Body of pancreas (tissue), 4 donors: ENCODE measurements at regions not wholly inside any gene's neighbourhood (a gene's known extent, or its start where the extent isn't known, plus 50 kb on each side); places are given as distances from the start of the nearest gene placed in this dataset.

ENCODE experiments used
- ATAC-seq: fragments of 150-250 bp; one replicate; pipeline ENCODE4 v1.9.1; 2016
- DNase-seq, 4 donors: peaks; one replicate each; pipeline ENCODE4 v3.0.0-alpha.2; 2019
- H3K27ac ChIP-seq, 4 donors: fragments of 200-600 bp; sonication (generic); 1 replicate in 3 of 4; 2 replicates in 1 of 4; pipeline versions ENCODE4 v1.5.1 to v1.6.1; 2016 to 2019; ENCODE audit warnings: mild to moderate bottlenecking in 1 of 4, mixed read lengths in 1 of 4, moderate library complexity in 1 of 4
- H3K27me3 ChIP-seq, 2 donors: fragments of 200-600 bp; sonication (generic); one replicate each; pipeline ENCODE4 v1.6.0; 2016; ENCODE audit warnings: mild to moderate bottlenecking in 1 of 2
- H3K36me3 ChIP-seq, 2 donors: fragments of 200-600 bp; sonication (generic); replicated peaks in 1 of 2; 2 replicates each; pipeline ENCODE4 v1.5.1; 2016; ENCODE audit warnings: low read depth in 2 of 2; ENCODE audit not compliant: insufficient read depth in 1 of 2
- H3K4me1 ChIP-seq: fragments of 200-600 bp; sonication (generic); one replicate; pipeline ENCODE4 v1.6.0; 2016
- H3K4me3 ChIP-seq, 2 donors: fragments of 200-600 bp; sonication (generic); 1 replicate in 1 of 2; 2 replicates in 1 of 2; pipeline ENCODE4 v1.5.1; 2016 to 2019
- H3K9me3 ChIP-seq, 3 donors: fragments of 200-600 bp; sonication (generic); 1 replicate in 2 of 3; 2 replicates in 1 of 3; pipeline ENCODE4 v1.5.1; 2016
- CTCF ChIP-seq, 7 experiments: fragments of 450-650 bp in 4 of 7; fragments of 200-600 bp in 3 of 7; sonication (generic) in 3 of 7; IDR thresholded peaks; one replicate each; pipeline ENCODE4 v1.5.1; 2016 to 2019; ENCODE audit warnings: antibody characterized with exemption in 7 of 7
- POLR2A ChIP-seq, 3 donors: fragments of 450-650 bp; IDR thresholded peaks; one replicate each; pipeline ENCODE4 v1.6.1; 2016; ENCODE audit warnings: antibody characterized with exemption in 3 of 3, mild to moderate bottlenecking in 2 of 3
- WGBS, 2 donors: methylation state at CpG; one replicate each; pipeline ENCODE4 v1.1.5; 2017; 5-methylcytosine and 5-hydroxymethylcytosine counted together
- intact Hi-C: fragments of 100-400 bp; cut with DNase I; formaldehyde crosslinking; loops from one replicate; pipeline ENCODE4 v1.15.1; 2023

- peaks cover 9% of the 10 kb centered on the region for H3K4me1 ChIP-seq
Observed at GRCh38 chr3:178272841-178273240, 263.4 kb upstream of the KCNMB2 start.

GRCh38 chr3:178274711-178275110 is 261.5 kb upstream of the KCNMB2 start:
- TF ChIP-seq POLR2A (IDR thresholded peaks at IDR 0.05) (no peak), CTCF (IDR thresholded peaks at IDR 0.05) (no peak)
- H3K36me3 ChIP-seq, result no peaks in the 10 kb centered on the region
- H3K27me3 ChIP-seq, result no peaks in the 10 kb centered on the region
- no peak for ATAC-seq
- H3K27ac ChIP-seq, result no peak overlapping the region
- intact Hi-C loops, result no loop called here
- no peak overlapping the region for H3K4me3 ChIP-seq
- no peak for DNase-seq
- 87 to 88% methylated on average over 4 of the region's 4 CpGs for WGBS, 2 donors
- H3K4me1 ChIP-seq, result peaks cover 18% of the 10 kb centered on the region
- no peaks in the 10 kb centered on the region for H3K9me3 ChIP-seq

More at GRCh38 chr3:178272841-178273240, 263.4 kb upstream of the KCNMB2 start:
- TF ChIP-seq CTCF (IDR thresholded peaks at IDR 0.05), result no peak
- no peak for TF ChIP-seq POLR2A (IDR thresholded peaks at IDR 0.05)
- Histone ChIP-seq H3K4me3 (no peak overlapping the region), H3K27me3 (no peaks in the 10 kb centered on the region), H3K27ac (no peak overlapping the region), H3K36me3 (no peaks in the 10 kb centered on the region), H3K9me3 (no peaks in the 10 kb centered on the region)
- 88 to 90% methylated on average over 3 of the region's 3 CpGs for WGBS, 2 donors
- no peak for DNase-seq
- no peak for ATAC-seq
- intact Hi-C loops, result no loop called here

GRCh38 chr3:178275311-178275710 is 260.9 kb upstream of the KCNMB2 start:
- Histone ChIP-seq H3K4me3 (no peak overlapping the region), H3K9me3 (no peaks in the 10 kb centered on the region), H3K36me3 (no peaks in the 10 kb centered on the region), H3K27ac (no peak overlapping the region), H3K4me1 (peaks cover 18% of the 10 kb centered on the region), H3K27me3 (no peaks in the 10 kb centered on the region)
- TF ChIP-seq POLR2A (IDR thresholded peaks at IDR 0.05), result no peak
- TF ChIP-seq CTCF (IDR thresholded peaks at IDR 0.05), result no peak
- ATAC-seq (no peak), DNase-seq (no peak)
- intact Hi-C loops, result no loop called here

- no peaks in the 10 kb centered on the region for H3K27me3 ChIP-seq
- ATAC-seq, result no peak
- peaks cover 18% of the 10 kb centered on the region for H3K4me1 ChIP-seq
- H3K36me3 ChIP-seq, result no peaks in the 10 kb centered on the region
- no peak overlapping the region for H3K4me3 ChIP-seq
- no peaks in the 10 kb centered on the region for H3K9me3 ChIP-seq
- WGBS, 2 donors, result 74 to 91% methylated on average over 2 of the region's 2 CpGs
- no peak for DNase-seq
- TF ChIP-seq POLR2A (IDR thresholded peaks at IDR 0.05) (no peak), CTCF (IDR thresholded peaks at IDR 0.05) (no peak)
- H3K27ac ChIP-seq, result no peak overlapping the region
- intact Hi-C loops, result no loop called here
Observed at GRCh38 chr3:178275793-178276192, 260.4 kb upstream of the KCNMB2 start.

GRCh38 chr3:178277605-178278004 is 258.6 kb upstream of the KCNMB2 start:
- intact Hi-C loops, result no loop called here
- no peak for TF ChIP-seq POLR2A (IDR thresholded peaks at IDR 0.05)
- Histone ChIP-seq H3K27me3 (no peaks in the 10 kb centered on the region), H3K9me3 (no peaks in the 10 kb centered on the region), H3K36me3 (no peaks in the 10 kb centered on the region), H3K4me3 (no peak overlapping the region), H3K4me1 (peaks cover 18% of the 10 kb centered on the region), H3K27ac (peak overlapping the region; percentile 51 to 77 (median 62))
- WGBS, 2 donors, result 31 to 37% methylated on average over 2 of the region's 2 CpGs
- DNase-seq (peak in 3 of 4 donors; percentile 29 to 61 (median 56)), ATAC-seq (peak; percentile 100)
